NCI-H526 (cell line): ENCODE measurements at regions not wholly inside any gene's neighbourhood (a gene's known extent, or its start where the extent isn't known, plus 50 kb on each side); places are given as distances from the start of the nearest gene placed in this dataset.
"Not testable (repeated sequence)": the region's sequence is repeated elsewhere in the genome, so short reads cannot be mapped to it uniquely, and the experiment has no call there.

Source experiments
- DNase-seq, 2 experiments: peaks; one replicate each; lab custom pipeline; 2025; lab: John Stamatoyannopoulos, UW

DNA sequence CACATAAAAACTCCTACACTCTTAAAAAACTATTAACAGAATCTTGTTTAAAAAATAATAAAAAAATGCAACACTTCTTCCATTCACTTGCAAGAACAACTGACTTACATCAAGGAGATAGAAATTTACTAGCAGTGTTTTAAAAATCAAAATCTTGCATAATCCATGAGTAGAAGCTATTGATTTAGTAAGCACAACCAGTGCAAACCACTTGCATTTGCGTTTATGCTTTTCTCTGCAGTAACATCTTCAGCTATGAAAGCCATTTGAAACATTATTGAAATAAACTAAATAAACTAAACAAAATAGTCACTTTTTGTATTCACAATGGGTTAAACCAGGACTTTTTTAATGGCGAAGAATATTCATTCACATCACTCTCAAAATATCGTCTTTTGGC lies 389.2 kb upstream of the EMCN start:
- no peak for DNase-seq

DNA sequence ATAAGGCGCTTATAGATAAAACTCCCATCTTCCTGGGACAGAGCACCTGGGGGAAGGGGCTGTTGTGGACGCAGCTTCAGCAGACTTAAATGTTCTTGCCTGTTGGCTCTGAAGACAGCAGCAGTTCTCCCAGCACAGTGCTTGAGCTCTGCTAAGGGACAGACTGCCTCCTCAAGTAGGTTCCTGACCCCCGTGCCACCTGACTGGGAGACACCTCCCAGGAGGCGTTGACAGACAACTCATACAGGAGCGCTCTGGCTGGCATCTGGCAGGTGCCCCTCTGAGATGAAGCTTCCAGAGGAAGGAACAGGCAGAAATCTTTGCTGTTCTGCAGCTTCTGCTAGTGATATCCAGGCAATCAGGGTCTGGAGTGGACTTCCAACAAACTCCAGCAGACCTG lies 383.1 kb upstream of the EMCN start:
- not testable (repeated sequence) for DNase-seq

DNA sequence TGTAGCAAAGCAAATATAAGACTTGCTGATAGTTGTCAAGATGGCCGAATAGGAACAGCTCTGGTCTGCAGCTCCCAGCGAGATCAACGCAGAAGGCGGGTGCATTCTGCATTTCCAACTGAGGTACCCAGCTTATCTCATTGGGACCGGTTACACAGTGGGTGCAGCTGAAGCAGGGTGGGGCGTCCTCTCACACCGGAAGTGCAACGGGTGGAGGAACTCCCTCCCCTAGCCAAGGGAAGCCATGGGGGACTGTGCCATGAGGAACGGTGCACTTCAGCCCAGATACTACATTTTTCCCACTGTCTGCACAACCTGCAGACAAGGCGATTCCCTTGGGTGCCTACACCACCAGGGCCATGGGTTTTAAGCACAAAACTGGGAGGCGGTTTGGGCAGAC lies 382.3 kb upstream of the EMCN start:
- no peak for DNase-seq

DNA sequence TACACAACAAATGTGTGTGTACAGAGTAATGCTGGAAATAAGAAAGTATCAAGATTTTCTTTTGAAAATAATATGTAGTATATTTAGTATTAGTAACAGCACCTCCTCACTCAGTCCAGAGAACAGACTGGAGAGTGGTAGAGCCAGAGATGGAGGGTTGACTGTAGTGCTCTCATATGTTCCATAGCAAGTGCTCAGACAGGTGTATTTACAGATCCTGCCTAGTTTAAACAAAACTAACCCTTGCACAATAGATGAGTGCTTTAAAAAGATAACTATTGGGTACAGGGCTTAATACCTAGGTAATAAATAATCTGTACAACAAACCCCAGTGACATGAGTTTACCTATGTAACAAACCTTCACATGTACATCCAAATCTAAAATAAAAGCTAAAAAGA lies 381.0 kb upstream of the EMCN start:
- no peak for DNase-seq

DNA sequence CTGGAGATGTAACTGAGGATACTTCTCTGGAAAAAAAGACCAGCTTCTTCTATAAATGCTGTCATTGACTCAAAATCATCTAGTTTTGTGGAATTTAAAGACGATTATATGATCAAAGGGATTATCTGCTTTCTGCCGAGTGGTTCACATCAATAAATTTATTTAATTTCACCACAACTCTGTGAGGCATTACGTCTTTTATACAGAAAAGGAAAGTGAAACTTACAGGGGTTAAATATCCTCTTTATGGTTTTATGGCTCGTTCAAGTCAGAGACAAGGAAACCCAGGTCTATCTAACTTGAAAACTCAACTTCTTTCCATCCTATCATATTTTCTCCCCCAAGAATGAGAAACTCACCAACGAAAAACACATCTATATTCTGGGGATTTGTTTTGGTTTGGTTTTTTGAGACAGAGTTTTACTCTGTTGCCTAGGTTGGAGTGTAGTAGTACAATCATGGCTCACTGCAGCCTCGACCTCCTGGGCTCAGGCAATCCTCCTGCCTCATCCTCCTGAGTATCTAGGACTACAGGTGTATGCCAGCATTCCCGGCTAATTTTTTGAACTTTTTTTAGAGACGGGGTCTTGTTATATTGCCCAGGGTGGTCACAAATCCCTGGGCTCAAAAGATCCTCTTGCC lies 377.9 kb upstream of the EMCN start:
- no peak for DNase-seq

DNA sequence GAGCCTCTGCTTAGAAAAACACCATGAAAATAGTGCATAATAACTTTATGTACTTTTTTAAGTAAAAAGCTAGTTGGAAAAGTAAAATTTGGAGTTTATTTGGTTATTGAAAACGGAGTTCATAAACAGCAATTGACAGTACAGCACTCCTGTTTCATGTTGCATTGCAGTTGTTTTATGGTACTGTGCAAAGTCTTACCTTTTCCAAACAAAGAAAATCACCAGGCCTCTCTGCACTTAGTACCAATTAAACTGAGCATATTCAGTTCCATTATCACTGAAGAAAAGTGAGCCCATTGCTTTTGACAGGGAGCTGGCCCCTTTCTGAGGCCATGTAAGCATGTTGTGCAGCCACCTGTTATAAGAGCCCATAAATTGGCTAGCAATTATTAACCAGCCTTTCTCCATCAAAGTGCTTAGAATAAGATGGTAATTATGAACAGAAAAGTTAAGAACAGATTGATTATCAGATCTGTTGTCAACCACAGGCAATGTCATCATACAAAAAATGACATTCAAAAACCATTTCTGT lies 376.6 kb upstream of the EMCN start:
- DNase-seq = no peak

DNA sequence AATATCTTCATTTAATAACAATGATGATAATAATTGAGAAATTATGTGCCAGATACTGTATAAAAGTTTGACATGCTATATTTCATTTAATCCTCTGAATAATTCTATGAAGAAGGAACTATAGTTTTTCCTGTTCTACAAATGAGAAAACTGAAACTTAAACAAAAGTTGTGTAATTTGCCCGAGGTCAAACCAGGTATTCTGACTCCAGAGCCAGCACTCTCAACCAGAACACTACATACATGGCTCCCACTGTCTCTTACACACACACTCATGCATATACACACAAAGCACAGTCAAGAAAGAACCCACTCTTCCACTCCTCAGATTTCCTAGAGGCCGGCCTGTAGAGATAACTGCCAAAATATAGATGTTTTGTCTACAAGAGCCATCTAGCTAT lies 374.0 kb upstream of the EMCN start:
- DNase-seq = no peak

DNA sequence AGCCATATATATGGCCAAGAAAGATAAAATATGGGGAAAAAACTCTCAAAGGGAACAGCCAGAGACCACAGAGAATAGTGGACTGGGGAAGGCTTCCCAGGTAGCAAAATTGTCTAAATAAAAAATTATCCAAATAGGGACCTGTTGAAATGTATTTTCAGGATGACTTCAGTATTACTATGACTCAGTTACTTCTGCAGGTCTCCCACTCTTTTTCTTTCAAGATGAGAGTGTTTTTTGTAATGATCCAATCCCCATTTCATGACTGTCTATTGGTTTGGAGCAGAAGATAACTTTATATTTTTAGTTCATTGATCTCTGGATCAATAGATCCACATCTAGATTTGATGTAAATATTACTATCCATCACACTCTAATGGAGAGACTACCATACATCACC lies 372.1 kb upstream of the EMCN start:
- DNase-seq = no peak

DNA sequence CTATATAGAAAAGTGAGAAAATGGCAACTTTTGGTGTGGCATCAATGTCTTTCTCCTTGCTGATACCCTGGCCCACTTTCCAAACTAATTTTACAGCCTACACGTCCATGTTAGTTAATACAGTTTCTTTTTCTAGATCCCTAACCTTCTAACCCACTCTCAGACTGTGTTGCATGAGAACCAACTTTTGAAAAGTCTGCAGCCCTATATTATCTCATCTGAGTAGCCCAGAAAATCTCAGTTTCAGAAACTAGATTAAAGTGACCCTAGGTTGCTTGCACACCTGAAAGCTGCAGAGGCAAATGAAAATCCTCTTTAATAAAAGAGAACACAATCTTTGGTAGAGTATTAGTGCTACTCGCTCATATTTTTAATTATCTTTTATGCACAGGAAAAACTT lies 371.6 kb upstream of the EMCN start:
- no peak for DNase-seq

DNA sequence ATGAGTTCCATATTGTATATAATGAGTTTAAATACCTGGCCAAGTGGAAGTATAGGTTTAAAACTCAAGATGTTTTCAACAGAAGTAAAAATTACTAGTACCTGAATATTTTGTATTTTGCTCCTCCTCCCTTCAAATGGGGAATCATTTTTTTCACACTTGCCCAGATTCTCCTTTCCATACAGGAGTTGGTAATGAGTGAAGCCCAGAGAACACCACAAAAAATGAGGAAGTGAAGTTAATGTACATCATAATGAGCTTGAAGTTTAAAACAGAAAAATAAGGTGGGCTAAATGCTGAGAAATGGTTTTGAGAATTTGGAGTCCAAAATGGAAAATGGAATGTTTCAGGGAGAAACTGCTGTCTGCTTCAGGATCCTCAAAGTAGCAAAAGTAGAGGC lies 364.8 kb upstream of the EMCN start:
- DNase-seq = no peak

DNA sequence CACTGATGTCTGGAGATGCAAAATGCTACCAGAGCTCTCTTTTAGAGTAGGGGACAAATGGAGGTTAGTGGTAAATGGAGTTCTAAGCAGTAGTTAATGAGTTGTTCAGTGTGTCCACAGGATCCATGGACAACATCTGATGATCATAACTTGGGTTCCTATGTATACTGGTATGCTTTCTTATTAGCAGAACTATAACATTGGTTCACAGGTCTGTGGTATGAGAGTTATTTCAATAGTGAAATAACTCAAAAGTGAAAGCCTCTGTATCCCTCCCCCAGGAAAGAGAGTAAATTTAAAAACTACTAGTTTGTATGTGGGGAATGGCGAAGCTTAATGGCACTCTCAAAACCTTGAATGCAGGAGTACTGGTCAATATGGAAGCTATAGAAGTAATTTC lies 363.5 kb upstream of the EMCN start:
- DNase-seq = no peak

DNA sequence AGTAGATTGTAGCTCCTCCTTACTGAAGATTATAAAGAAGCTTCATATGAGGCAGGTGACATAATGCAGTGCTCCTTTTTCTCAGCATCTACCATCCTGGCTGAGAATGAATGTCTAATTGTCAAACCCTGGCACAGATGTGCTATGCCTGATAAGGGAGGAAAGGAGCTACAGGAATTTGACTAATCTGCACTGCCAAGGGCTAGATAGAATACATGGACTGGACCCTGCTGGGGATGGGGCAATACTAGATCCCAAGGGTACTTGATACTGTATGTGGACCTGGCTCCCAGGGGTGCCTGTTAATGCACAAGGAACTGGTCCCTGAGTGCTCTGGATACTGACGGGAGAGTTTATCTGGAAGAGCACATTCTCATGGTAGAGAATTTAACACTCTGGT lies 362.2 kb upstream of the EMCN start:
- DNase-seq = peak in 1 of 2 experiments; percentile 5

DNA sequence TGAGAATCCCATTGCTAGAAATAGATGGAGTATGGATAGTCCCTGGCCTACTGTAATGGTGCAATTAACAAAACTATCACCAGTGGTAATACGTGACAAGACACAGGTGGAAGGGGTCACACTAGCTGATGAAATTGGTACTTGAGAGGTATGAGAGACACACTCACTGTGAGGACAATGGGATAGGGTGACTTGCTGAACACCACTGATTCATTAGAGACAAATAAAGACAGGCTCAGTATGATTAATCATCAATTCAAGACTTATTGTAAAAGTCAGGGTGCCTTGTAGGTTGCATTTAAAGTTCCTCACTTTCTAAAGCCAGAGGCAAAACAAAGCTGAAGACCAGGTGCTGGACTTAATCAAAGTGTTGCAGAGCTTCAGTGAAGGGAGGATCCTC lies 361.6 kb upstream of the EMCN start:
- DNase-seq = no peak

DNA sequence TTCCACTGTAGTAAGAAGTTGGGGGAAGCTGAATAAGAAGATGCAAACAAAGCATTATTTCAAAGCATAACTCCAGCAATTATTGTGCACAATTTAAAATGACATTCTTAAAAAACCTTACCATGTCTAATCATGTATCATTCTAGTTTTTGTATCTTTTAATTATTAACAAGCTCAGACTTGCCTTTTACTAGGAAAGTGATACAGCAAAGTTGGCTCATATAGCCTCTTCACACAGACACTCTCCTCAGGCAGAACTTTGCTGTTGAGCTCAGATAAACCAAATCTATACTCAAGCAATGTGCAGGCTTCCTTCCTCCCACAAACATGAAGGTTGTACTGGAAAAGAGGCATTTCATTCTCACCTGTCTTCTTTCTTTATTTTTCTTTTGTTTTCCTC lies 358.7 kb upstream of the EMCN start:
- DNase-seq = no peak

DNA sequence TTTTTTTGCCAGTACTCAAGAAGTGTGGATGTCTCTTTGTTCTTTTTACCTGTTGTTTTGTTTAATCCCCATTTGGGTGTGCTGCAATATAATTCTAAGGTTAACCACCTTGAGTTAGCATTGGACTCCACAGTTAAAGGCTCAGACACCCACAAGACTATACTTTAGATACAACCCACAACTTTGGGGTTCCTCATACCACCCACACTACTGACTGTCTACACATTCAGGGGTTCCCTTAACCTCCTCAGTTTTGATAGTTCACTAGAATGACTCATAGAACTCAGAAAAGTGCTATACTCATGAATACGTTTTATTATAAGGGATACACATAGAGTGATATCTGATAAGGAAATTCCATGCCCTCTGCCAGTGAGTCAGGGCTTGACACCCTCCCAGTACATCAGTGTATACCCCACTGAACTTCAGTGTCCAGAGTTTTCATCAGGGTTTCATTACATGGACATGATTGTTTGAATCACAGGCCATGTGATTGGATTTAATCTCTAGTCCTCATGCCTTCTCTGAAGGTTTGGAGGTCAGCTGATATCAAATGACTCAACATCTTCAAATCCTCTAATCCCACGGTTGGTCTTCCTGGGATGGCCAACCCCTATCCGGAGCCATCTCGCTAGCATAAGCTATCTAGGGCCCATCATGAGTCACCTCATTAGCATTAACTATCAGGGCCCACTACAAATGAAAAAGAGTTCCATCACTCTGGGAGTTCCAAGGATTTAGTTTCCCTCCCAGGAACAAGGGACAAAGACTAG lies 357.7 kb upstream of the EMCN start:
- DNase-seq = no peak

DNA sequence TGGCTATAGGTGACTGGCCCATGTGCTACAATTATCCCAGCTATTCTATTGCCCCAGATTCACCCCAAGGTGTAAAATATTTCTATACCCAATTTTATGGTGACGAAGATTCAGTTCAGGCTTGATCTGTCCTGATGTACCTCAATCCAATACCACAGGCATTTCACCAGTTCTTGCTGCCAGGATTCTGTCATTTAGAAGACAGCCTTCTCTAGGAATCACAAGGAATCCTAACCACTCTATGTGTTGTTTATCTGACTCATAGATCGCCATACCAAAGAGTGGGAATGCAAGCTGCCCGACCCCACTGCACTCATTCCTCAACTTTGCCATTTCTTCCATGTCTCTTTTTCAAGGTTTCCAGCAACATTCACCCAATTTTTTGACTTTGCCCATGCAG lies 355.0 kb upstream of the EMCN start:
- no peak for DNase-seq

DNA sequence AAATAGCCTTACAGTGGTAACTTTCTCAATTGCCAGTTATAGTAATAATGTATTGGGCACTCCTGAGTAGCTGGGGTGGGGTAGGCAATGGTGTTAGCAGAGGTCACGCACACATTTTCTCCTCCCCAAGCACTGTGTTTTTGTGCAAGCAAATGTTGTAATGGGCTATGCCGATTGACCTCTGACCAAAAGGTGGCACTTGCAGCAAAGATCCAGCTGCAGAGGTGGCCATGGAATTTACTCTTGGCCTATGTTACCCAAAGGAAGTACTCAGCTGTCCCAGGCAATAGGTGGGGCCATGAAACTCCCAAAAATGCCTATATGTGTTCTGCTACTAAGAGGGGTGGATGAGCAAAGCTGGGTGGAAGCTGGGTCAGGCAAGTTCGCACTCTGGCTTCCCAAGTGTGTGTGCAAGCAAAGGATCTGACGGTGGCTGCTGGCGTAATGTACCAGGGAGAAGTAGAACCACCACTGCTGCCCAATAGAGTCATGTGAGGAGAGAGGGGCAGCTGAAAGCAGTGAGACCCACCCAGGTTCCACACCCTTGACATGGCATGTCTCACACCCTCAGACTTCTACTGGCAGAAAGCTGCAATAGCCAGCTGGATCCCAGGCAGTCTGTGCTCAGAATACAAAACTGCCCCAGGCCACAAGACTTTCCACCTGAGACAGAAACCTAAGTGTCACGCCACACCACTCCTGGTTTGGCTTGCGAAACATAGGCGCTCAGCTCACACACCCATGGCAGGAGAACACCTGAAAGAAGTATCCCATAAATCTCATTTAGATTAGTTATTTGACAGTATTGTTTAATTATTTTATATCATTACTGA lies 353.3 kb upstream of the EMCN start:
- no peak for DNase-seq

DNA sequence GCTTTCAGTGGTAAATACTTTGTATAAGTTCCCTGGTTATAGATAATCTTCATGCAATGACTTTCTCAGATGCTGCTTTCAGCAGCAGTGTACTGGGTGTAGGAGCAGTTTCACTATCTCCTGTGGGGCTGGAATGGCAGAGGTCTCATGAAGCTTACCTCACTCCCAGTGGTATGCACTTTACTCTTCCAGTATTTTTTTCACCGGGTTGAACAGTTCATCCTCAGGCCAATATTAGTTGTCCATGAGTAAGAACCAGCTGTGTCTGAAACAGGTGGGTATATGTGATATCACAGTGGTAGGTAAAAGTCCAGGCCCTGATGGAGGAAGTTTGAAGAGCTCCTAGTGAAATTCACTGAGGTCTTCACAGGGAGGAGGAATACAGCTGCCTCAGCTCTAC lies 351.5 kb upstream of the EMCN start:
- no peak for DNase-seq

DNA sequence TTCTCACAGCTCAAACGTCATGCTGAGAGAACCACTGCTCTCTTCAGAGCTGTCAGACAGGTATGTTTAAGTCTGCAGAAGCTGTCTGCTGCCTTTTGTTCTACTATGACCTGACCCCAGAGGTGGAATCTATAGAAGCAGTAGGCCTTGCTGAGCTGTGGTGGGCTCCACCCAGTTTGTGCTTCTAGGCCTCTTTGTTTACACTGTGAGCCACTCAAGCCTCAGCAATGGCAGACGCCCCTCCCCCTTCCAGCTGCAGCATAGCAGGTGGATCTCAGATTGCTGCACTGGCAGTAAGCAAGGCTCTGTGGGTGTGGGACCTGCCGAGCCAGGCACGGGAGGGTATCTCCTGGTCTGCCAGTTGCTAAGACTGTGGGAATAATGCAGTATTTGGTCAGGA lies 350.5 kb upstream of the EMCN start:
- peak; percentile 47 to 64 for DNase-seq

DNA sequence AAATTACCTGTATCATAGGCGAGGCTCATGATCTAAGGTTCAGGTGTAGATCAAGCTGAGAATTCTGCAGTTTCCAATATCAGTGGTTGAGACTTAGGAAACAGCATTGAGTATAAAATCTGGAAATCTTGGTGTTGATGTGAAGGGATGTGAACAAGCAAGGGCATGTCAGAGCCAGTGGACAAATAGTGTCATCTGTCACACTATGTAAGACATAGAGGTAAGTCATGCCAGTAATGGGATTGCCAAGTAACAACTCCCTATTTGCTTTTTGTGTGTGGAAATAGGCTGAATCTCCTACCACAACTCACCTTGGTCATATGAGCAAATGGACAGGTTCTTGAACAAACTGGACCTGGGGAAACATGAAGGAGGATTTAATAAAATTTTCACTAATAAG lies 334.5 kb upstream of the EMCN start:
- no peak for DNase-seq

DNA sequence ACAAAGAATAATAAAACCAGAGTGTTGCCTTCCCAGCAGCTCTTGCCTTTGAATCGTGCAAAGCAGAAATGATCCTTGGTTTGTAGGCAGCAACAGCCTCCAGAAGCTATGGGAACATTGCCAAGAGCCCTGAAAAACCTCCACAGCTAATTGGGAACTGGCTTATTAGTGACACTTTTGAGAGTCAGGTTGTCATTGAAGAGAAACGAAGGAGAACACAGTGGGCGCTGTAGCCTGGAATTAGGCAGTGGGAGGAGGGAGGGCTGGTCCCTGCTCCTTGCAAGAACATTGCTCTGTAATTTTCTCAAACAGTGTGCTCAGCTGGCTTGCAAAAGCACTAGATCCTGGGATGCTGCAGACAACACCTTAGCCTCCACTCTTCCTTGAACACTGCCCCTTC lies 331.5 kb upstream of the EMCN start:
- DNase-seq = no peak

DNA sequence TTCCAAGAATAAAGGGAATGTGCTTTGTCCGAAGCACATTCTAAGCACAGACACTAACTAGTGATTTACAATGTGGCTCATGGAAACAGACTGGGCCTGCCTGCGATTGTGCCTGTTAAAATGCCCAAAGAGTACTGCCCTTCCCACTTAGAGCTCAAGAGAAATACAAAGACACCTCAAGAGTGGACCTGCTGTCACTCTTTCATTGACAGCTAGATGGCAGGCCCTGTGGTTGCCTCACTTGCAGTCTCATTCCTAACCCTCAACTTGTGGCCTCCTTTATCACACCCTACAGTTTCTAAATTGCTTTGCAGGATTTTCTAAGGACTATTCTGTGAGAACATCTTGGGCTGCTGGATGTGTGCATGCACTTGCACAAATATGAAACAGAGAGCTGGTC lies 331.0 kb upstream of the EMCN start:
- peak in 1 of 2 experiments; percentile 21 for DNase-seq

DNA sequence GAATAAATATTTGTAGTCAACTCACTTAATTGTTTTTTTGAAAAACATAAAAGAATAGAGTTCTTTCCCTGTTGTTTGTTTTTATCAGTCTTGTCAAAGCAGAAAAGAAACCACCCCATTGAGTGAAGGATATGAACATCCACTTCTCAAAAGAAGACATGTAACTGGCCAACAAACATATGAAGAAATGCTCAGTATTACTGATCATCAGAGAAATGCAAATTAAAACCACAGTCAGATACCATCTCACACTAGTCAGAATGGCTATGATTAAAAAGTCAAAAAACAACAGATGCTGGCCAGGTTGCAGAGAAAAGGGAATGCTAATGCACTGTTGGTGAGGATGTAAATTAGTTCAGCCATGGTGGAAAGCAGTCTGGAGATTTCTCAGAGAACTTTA lies 326.1 kb upstream of the EMCN start:
- DNase-seq = peak in 1 of 2 experiments; percentile 11
